SK-N-SH (cell line): ENCODE measurements at regions not wholly inside any gene's neighbourhood (a gene's known extent, or its start where the extent isn't known, plus 50 kb on each side); places are given as distances from the start of the nearest gene placed in this dataset.

Experiments
- CTCF ChIA-PET: fragments of 300-600, 350-600 bp; formaldehyde crosslinking; extraction: SDS; loops from one replicate; lab custom pipeline; 2021; lab: Yijun Ruan, JAX
- POLR2A ChIA-PET: fragments of 350-600 bp; sonication (Branson Sonifier 250); formaldehyde crosslinking; extraction: SDS; loops from one replicate; lab custom pipeline; 2020; ENCODE audit warnings: antibody characterized with exemption, inconsistent platforms; lab: Yijun Ruan, JAX
- DNase-seq: peaks from one replicate; pipeline ENCODE4 v3.0.0; 2012
- H2AFZ ChIP-seq: fragments of 200-600 bp; sonication (generic); 2 replicates; pipeline ENCODE4 v1.8.1; 2016; ENCODE audit warnings: antibody characterized with exemption, mild to moderate bottlenecking, low read depth
- H3F3A ChIP-seq: fragments of 200-600 bp; sonication (generic); replicated peaks from 2 replicates; pipeline ENCODE3; 2016; ENCODE audit warnings: antibody characterized with exemption, mild to moderate bottlenecking; ENCODE audit not compliant: insufficient read depth
- H3K27ac ChIP-seq, 2 experiments: fragments of 200-500 bp in 1 of 2; fragments of 200-600 bp in 1 of 2; sonication (Bioruptor generic) in 1 of 2; sonication (generic), shearing (Covaris generic) in 1 of 2; 2 replicates each; pipeline versions ENCODE4 v1.5.1 to v1.6.1; 2014 to 2016; ENCODE audit warnings: low read depth in 2 of 2, inconsistent platforms in 1 of 2, low read length in 1 of 2, mild to moderate bottlenecking in 1 of 2, mixed read lengths in 1 of 2
- H3K27me3 ChIP-seq: fragments of 200-600 bp; sonication (generic), shearing (Covaris generic); 2 replicates; pipeline ENCODE4 v1.6.1; 2016; ENCODE audit warnings: mixed run types; ENCODE audit not compliant: insufficient read depth
- H3K36me3 ChIP-seq, 2 experiments: fragments of 200-500 bp in 1 of 2; fragments of 200-600 bp in 1 of 2; sonication (Bioruptor generic) in 1 of 2; sonication (generic) in 1 of 2; replicated peaks in 1 of 2; 2 replicates each; pipeline versions ENCODE3 to v1.5.1; 2014 to 2016; ENCODE audit warnings: low read length in 1 of 2, mild to moderate bottlenecking in 1 of 2; ENCODE audit not compliant: insufficient read depth in 2 of 2, control insufficient read depth in 1 of 2
- H3K4me1 ChIP-seq, 2 experiments: fragments of 200-500 bp in 1 of 2; fragments of 200-600 bp in 1 of 2; sonication (Bioruptor generic) in 1 of 2; sonication (generic), shearing (Covaris generic) in 1 of 2; 2 replicates each; pipeline versions ENCODE4 v1.5.1 to v1.6.1; 2014 to 2016; ENCODE audit warnings: low read depth in 1 of 2, low read length in 1 of 2, mixed run types in 1 of 2; ENCODE audit not compliant: insufficient read depth in 2 of 2, control insufficient read depth in 1 of 2
- H3K4me2 ChIP-seq: fragments of 200-600 bp; sonication (generic), shearing (Covaris generic); 2 replicates; pipeline ENCODE4 v1.6.1; 2017; ENCODE audit warnings: mixed run types
- H3K4me3 ChIP-seq, 2 experiments: fragments of 200-500 bp in 1 of 2; fragments of 200-600 bp in 1 of 2; sonication (Bioruptor generic) in 1 of 2; sonication (generic), shearing (Covaris generic) in 1 of 2; 2 replicates each; pipeline versions ENCODE4 v1.5.1 to v1.8.1; 2014 to 2016; ENCODE audit warnings: low read depth in 2 of 2, inconsistent platforms in 1 of 2, low read length in 1 of 2, mild to moderate bottlenecking in 1 of 2, mixed read lengths in 1 of 2, moderate library complexity in 1 of 2
- H3K79me2 ChIP-seq: fragments of 200-600 bp; sonication (generic); 2 replicates; pipeline ENCODE4 v1.8.1; 2017; ENCODE audit warnings: mild to moderate bottlenecking; ENCODE audit not compliant: insufficient read depth
- H3K9ac ChIP-seq: fragments of 200-600 bp; sonication (generic); 2 replicates; pipeline ENCODE4 v1.6.1; 2017; ENCODE audit warnings: mixed run types
- H3K9me2 ChIP-seq: fragments of 200-600 bp; sonication (generic); 2 replicates; pipeline ENCODE4 v1.6.1; 2017; ENCODE audit warnings: mixed run types
- H3K9me3 ChIP-seq: fragments of 200-600 bp; sonication (generic); 2 replicates; pipeline ENCODE4 v1.6.1; 2017; ENCODE audit warnings: mixed run types, mild to moderate bottlenecking, moderate library complexity
- H4K20me1 ChIP-seq: fragments of 200-600 bp; sonication (generic); 2 replicates; pipeline ENCODE4 v1.6.1; 2017; ENCODE audit warnings: mild to moderate bottlenecking, mixed run types; ENCODE audit not compliant: insufficient read depth
- CTCF ChIP-seq: fragments of 200-600 bp; sonication (generic); IDR thresholded peaks from 2 replicates; pipeline ENCODE4 v1.6.1; 2017; ENCODE audit warnings: antibody characterized with exemption, mild to moderate bottlenecking, moderate library complexity
- ELF1 ChIP-seq: IDR thresholded peaks from 2 replicates; pipeline ENCODE4 v1.4.0; 2012
- EP300 ChIP-seq, 2 experiments: IDR thresholded peaks; 2 replicates each; pipeline versions ENCODE4 v1.4.0 to v1.6.1; 2012; ENCODE audit warnings: borderline replicate concordance in 1 of 2, low read depth in 1 of 2, low read length in 1 of 2
- EZH2phosphoT487 ChIP-seq: fragments of 200-600 bp; sonication (generic); IDR thresholded peaks from 2 replicates; pipeline ENCODE4 v1.6.1; 2017; ENCODE audit warnings: low read depth, mixed run types, mild to moderate bottlenecking, antibody characterized with exemption, moderate library complexity, borderline replicate concordance
- GABPA ChIP-seq: IDR thresholded peaks from 2 replicates; pipeline ENCODE4 v1.4.0; 2012; ENCODE audit warnings: low read depth, mild to moderate bottlenecking
- JUND ChIP-seq: IDR thresholded peaks from 2 replicates; pipeline ENCODE4 v1.4.0; 2012
- MEF2A ChIP-seq: IDR thresholded peaks from 2 replicates; pipeline ENCODE4 v1.4.0; 2012; ENCODE audit warnings: low read depth, borderline replicate concordance
- MXI1 ChIP-seq: IDR thresholded peaks from 2 replicates; pipeline ENCODE4 v1.6.1; 2012; ENCODE audit warnings: mild to moderate bottlenecking, low read depth, low read length, improper control_type of control experiment
- NRF1 ChIP-seq: IDR thresholded peaks from 2 replicates; pipeline ENCODE4 v1.6.1; 2012; ENCODE audit warnings: low read depth, mild to moderate bottlenecking, low read length
- RAD21 ChIP-seq: IDR thresholded peaks from 2 replicates; pipeline ENCODE4 v1.6.1; 2012; ENCODE audit warnings: mild to moderate bottlenecking, low read length
- RCOR1 ChIP-seq: fragments of 150-350 bp; IDR thresholded peaks from 2 replicates; pipeline ENCODE4 v1.6.1; 2017; ENCODE audit warnings: antibody characterized with exemption, low read length
- SIN3A ChIP-seq: IDR thresholded peaks from 2 replicates; pipeline ENCODE4 v1.6.1; 2012; ENCODE audit warnings: low read depth, mild to moderate bottlenecking, low read length, moderate library complexity, borderline replicate concordance
- TCF12 ChIP-seq: IDR thresholded peaks from 2 replicates; pipeline ENCODE4 v1.4.0; 2012
- USF2 ChIP-seq: fragments of 150-350 bp; IDR thresholded peaks from 2 replicates; pipeline ENCODE4 v1.6.1; 2017; ENCODE audit warnings: antibody characterized with exemption, low read length, low read depth, borderline replicate concordance
- YY1 ChIP-seq: IDR thresholded peaks from 2 replicates; pipeline ENCODE4 v1.4.0; 2012; ENCODE audit warnings: low read depth, mild to moderate bottlenecking
- WGBS: methylation state at CpG from one replicate; pipeline ENCODE4 v1.1.6; 2017; ENCODE audit warnings: low lambda C conversion rate; 5-methylcytosine and 5-hydroxymethylcytosine counted together
- TF ChIP-seq, protein P1 (sequence below): IDR thresholded peaks from 2 replicates; pipeline ENCODE4 v1.4.0; 2012; ENCODE audit warnings: low read depth, borderline replicate concordance
- TF ChIP-seq, protein P2 (sequence below): IDR thresholded peaks from 2 replicates; pipeline ENCODE4; 2012

DNA sequence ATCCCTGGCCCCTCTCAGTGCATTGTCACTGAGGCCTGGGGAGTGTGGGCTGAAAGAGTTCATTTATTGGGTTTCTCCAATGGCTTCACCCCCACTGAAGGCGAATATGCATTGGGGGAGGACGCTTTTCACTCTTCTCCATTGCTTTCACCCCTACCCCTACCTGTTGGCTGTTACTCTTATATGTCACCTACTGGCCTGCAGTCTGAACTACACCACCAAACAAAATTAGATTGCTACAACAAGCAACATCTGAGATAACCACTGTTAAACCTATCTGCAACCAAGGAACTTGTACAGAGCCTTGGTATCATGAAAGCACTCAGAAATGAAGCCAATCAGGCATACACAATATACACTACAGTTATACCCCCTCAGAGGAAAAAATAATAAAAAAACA, 203.7 kb downstream of the REEP3 start:
- WGBS: 77% methylated on average over 2 of the region's 2 CpGs
- no peaks in the 10 kb centered on the region for H3K36me3 ChIP-seq
- ChIA-PET CTCF (interaction anchor here (9.6 kb wide), 1 partner anchor 94 kb away, joined by 213 read pairs; no protein-coding TSS in a partner anchor), POLR2A (no interaction called here)
- no peak overlapping the region for H3K4me2 ChIP-seq
- H3K9me2 ChIP-seq: no peaks in the 10 kb centered on the region
- no peaks in the 10 kb centered on the region for H3K9me3 ChIP-seq
- no peak overlapping the region for H3K4me3 ChIP-seq
- no peak for TF ChIP-seq SIN3A
- TF ChIP-seq CTCF: peak; percentile 14; the same call in 1 of the 2 replicates
- no peak overlapping the region for H2AFZ ChIP-seq
- H3K27me3 ChIP-seq: no peaks in the 10 kb centered on the region
- H3K4me1 ChIP-seq: peaks cover 17 to 27% of the 10 kb centered on the region in 2 experiments
- DNase-seq: no peak
- no peak overlapping the region for H3K9ac ChIP-seq
- H4K20me1 ChIP-seq: no peaks in the 10 kb centered on the region
- H3K79me2 ChIP-seq: no peaks in the 10 kb centered on the region
- no peak overlapping the region for H3K27ac ChIP-seq
- H3F3A ChIP-seq: peaks cover 5% of the 10 kb centered on the region

DNA sequence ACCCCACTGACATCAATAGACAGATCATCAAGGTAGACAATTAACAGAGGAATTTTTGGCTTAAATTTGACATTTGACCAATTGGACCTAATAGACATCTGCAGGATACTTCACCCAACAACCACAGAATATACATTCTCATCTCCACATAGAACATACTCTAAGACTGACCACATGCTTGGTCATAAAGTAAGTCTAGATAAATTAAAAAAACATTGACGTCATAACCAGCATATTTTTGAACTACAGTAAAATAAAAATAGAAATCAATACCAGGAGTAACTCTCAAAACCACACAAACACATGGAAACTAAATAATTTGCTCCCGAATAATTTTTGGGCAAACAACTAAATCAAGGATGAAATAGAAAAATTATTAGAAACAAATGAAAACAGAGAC, 205.7 kb downstream of the REEP3 start:
- CTCF ChIA-PET: no interaction called here
- Histone ChIP-seq H3K79me2 (no peaks in the 10 kb centered on the region), H3F3A (peaks cover 9% of the 10 kb centered on the region), H3K27ac (no peak overlapping the region), H3K4me3 (no peak overlapping the region), H3K9me2 (no peaks in the 10 kb centered on the region), H3K27me3 (no peaks in the 10 kb centered on the region), H3K4me2 (no peak overlapping the region), H3K9me3 (no peaks in the 10 kb centered on the region), H3K36me3 (no peaks in the 10 kb centered on the region), H3K4me1 (peaks cover 16 to 21% of the 10 kb centered on the region in 2 experiments), H3K9ac (no peak overlapping the region), H4K20me1 (no peaks in the 10 kb centered on the region), H2AFZ (no peak overlapping the region)
- 69% methylated on average over 2 of the region's 2 CpGs for WGBS
- POLR2A ChIA-PET: no interaction called here
- DNase-seq: no peak
- TF ChIP-seq JUND: no peak

- H3K4me1 ChIP-seq: peaks cover 8 to 15% of the 10 kb centered on the region in 2 experiments
- POLR2A ChIA-PET: no interaction called here
- H4K20me1 ChIP-seq: no peaks in the 10 kb centered on the region
- no peak overlapping the region for H3K4me2 ChIP-seq
- H3K27ac ChIP-seq: no peak overlapping the region
- no peak overlapping the region for H3K9ac ChIP-seq
- 73% methylated on average over 4 of the region's 4 CpGs for WGBS
- H3K27me3 ChIP-seq: no peaks in the 10 kb centered on the region
- H3K36me3 ChIP-seq: no peaks in the 10 kb centered on the region
- no peaks in the 10 kb centered on the region for H3K9me2 ChIP-seq
- no peak for DNase-seq
- CTCF ChIA-PET: no interaction called here
- H2AFZ ChIP-seq: no peak overlapping the region
- H3K4me3 ChIP-seq: no peak overlapping the region
- H3K79me2 ChIP-seq: no peaks in the 10 kb centered on the region
- no peaks in the 10 kb centered on the region for H3K9me3 ChIP-seq
- peaks cover 3% of the 10 kb centered on the region for H3F3A ChIP-seq
- TF ChIP-seq MXI1: no peak
- no peak for TF ChIP-seq TCF12
- TF ChIP-seq USF2: no peak
- no peak for TF ChIP-seq EZH2phosphoT487
- no peak for TF ChIP-seq EP300 (IDR thresholded peaks at IDR 0.05; ENCODE audit: borderline replicate concordance in 1 of 2, low read depth in 1 of 2, low read length in 1 of 2)
- TF ChIP-seq, protein P1, sequence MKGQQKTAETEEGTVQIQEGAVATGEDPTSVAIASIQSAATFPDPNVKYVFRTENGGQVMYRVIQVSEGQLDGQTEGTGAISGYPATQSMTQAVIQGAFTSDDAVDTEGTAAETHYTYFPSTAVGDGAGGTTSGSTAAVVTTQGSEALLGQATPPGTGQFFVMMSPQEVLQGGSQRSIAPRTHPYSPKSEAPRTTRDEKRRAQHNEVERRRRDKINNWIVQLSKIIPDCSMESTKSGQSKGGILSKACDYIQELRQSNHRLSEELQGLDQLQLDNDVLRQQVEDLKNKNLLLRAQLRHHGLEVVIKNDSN: no peak
- TF ChIP-seq, protein P2, sequence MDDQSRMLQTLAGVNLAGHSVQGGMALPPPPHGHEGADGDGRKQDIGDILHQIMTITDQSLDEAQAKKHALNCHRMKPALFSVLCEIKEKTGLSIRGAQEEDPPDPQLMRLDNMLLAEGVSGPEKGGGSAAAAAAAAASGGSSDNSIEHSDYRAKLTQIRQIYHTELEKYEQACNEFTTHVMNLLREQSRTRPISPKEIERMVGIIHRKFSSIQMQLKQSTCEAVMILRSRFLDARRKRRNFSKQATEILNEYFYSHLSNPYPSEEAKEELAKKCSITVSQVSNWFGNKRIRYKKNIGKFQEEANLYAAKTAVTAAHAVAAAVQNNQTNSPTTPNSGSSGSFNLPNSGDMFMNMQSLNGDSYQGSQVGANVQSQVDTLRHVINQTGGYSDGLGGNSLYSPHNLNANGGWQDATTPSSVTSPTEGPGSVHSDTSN: no peak
- no peak for TF ChIP-seq ELF1
- TF ChIP-seq RCOR1: no peak
- TF ChIP-seq RAD21: no peak
- no peak for TF ChIP-seq YY1
- no peak for TF ChIP-seq NRF1
- no peak for TF ChIP-seq GABPA
- no peak for TF ChIP-seq SIN3A
- TF ChIP-seq MEF2A: no peak
These were observed 206.4 kb downstream of the REEP3 start for GRCh38 chr10:63727636-63728035.
